SU-DHL-6 (cell line): ENCODE measurements at regions not wholly inside any gene's neighbourhood (a gene's known extent, or its start where the extent isn't known, plus 50 kb on each side); places are given as distances from the start of the nearest gene placed in this dataset.

Experiments
- H2AFZ ChIP-seq: fragments of 200-600 bp; sonication (generic); 2 replicates; pipeline ENCODE4 v1.6.1; 2014; ENCODE audit warnings: low read depth, mild to moderate bottlenecking, moderate library complexity, mixed read lengths, antibody characterized with exemption, low read length; ENCODE audit not compliant: severe bottlenecking
- H3F3A ChIP-seq: fragments of 200-600 bp; shearing (Covaris generic); 2 replicates; pipeline ENCODE4 v1.6.0; 2016; ENCODE audit warnings: antibody characterized with exemption, mild to moderate bottlenecking; ENCODE audit not compliant: insufficient read depth
- H3K27ac ChIP-seq: fragments of 200-600 bp; sonication (generic); 2 replicates; pipeline ENCODE4 v1.5.1; 2016; ENCODE audit warnings: low read depth, mild to moderate bottlenecking, low read length, moderate library complexity, mixed read lengths
- H3K27me3 ChIP-seq: fragments of 200-600 bp; sonication (generic), shearing (Covaris generic); 2 replicates; pipeline ENCODE4 v1.6.0; 2014; ENCODE audit warnings: mild to moderate bottlenecking, low read length
- H3K36me3 ChIP-seq: fragments of 200-600 bp; sonication (generic); 2 replicates; pipeline ENCODE4 v1.6.1; 2014; ENCODE audit warnings: mild to moderate bottlenecking, low read length, mixed read lengths
- H3K4me2 ChIP-seq: fragments of 300-600, 200-600 bp; shearing (Covaris generic), sonication (generic); 2 replicates; pipeline ENCODE4 v1.6.0; 2014; ENCODE audit warnings: low read length, low read depth, mild to moderate bottlenecking; ENCODE audit not compliant: poor library complexity, severe bottlenecking
- H3K4me3 ChIP-seq: fragments of 200-600 bp; sonication (generic); 2 replicates; pipeline ENCODE4 v1.5.1; 2014; ENCODE audit warnings: antibody characterized with exemption, low read length, mild to moderate bottlenecking, mixed read lengths; ENCODE audit not compliant: insufficient read depth, poor library complexity, severe bottlenecking
- H3K79me2 ChIP-seq: fragments of 200-600 bp; sonication (generic); 2 replicates; pipeline ENCODE4 v1.6.1; 2014; ENCODE audit warnings: mild to moderate bottlenecking, low read length, moderate library complexity; ENCODE audit not compliant: insufficient read depth
- H3K9ac ChIP-seq: fragments of 200-600 bp; sonication (generic); 2 replicates; pipeline ENCODE4 v1.7.0; 2014; ENCODE audit warnings: mild to moderate bottlenecking, low read length
- H3K9me2 ChIP-seq: fragments of 200-600 bp; sonication (generic); replicated peaks from 2 replicates; pipeline ENCODE4 v1.6.1; 2014; ENCODE audit warnings: low read length; ENCODE audit not compliant: insufficient read depth
- H3K9me3 ChIP-seq: fragments of 200-600 bp; sonication (generic); 2 replicates; pipeline ENCODE4 v1.6.1; 2014; ENCODE audit warnings: low read length, mixed read lengths; ENCODE audit not compliant: insufficient read depth
- H4K20me1 ChIP-seq: fragments of 200-600 bp; sonication (generic); 2 replicates; pipeline ENCODE4 v1.6.1; 2014; ENCODE audit warnings: low read depth, mild to moderate bottlenecking, antibody characterized with exemption, low read length, moderate library complexity, mixed read lengths
- EZH2phosphoT487 ChIP-seq: fragments of 200-600 bp; sonication (generic), shearing (Covaris generic); conservative IDR thresholded peaks from 2 replicates; pipeline ENCODE4 v1.6.1; 2018; ENCODE audit warnings: mild to moderate bottlenecking, antibody characterized with exemption, low read length, moderate library complexity, mixed read lengths
- TF ChIP-seq, protein P1 (sequence below): fragments of 200-600 bp; sonication (generic); IDR thresholded peaks from one replicate; pipeline ENCODE4 v1.5.1; 2017; ENCODE audit warnings: antibody characterized with exemption, mild to moderate bottlenecking, low read length, moderate library complexity; ENCODE audit not compliant: insufficient read depth, poor library complexity, severe bottlenecking

DNA sequence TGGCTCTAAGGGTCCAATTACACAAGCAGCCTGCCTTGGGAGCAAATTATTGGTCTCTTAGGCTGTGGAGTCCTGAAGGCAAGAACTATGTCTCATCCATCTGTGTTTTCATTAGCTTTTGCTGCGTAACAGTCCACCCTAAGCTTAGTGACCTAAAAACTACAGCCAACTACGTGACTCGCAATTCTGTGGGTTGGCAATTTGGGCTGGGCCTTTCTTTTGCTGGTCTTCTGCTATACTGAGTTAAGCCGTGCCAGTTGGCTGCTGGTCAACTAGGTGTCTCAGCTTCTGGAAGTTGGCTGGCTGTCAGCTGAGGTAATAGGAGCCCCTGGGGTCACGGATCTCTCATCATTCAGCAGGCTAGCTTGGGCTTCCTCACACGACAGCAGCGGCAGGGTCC lies 205.6 kb upstream of the S100G start:
- Histone ChIP-seq H3K4me3 (no peak overlapping the region), H3K36me3 (no peaks in the 10 kb centered on the region), H2AFZ (no peak overlapping the region), H3K27ac (no peak overlapping the region), H4K20me1 (no peaks in the 10 kb centered on the region), H3F3A (no peaks in the 10 kb centered on the region), H3K79me2 (no peaks in the 10 kb centered on the region), H3K4me2 (no peak overlapping the region), H3K27me3 (no peaks in the 10 kb centered on the region), H3K9ac (no peak overlapping the region), H3K9me3 (no peaks in the 10 kb centered on the region), H3K9me2 (no peaks in the 10 kb centered on the region)
- TF ChIP-seq, protein P1, sequence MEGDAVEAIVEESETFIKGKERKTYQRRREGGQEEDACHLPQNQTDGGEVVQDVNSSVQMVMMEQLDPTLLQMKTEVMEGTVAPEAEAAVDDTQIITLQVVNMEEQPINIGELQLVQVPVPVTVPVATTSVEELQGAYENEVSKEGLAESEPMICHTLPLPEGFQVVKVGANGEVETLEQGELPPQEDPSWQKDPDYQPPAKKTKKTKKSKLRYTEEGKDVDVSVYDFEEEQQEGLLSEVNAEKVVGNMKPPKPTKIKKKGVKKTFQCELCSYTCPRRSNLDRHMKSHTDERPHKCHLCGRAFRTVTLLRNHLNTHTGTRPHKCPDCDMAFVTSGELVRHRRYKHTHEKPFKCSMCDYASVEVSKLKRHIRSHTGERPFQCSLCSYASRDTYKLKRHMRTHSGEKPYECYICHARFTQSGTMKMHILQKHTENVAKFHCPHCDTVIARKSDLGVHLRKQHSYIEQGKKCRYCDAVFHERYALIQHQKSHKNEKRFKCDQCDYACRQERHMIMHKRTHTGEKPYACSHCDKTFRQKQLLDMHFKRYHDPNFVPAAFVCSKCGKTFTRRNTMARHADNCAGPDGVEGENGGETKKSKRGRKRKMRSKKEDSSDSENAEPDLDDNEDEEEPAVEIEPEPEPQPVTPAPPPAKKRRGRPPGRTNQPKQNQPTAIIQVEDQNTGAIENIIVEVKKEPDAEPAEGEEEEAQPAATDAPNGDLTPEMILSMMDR: no peak
- TF ChIP-seq EZH2phosphoT487: no peak

GRCh38 chrX:16445166-16445752 lies 204.7 kb upstream of the S100G start:
- no peak for TF ChIP-seq EZH2phosphoT487
- TF ChIP-seq, protein P1: peak; percentile 43
- no peaks in the 10 kb centered on the region for H3K36me3 ChIP-seq
- H3K9me3 ChIP-seq: no peaks in the 10 kb centered on the region
- no peak overlapping the region for H3K4me3 ChIP-seq
- no peak overlapping the region for H3K27ac ChIP-seq
- H3K9ac ChIP-seq: no peak overlapping the region
- H2AFZ ChIP-seq: peak overlapping the region; percentile 34
- H3K9me2 ChIP-seq: no peaks in the 10 kb centered on the region
- no peaks in the 10 kb centered on the region for H3K79me2 ChIP-seq
- no peaks in the 10 kb centered on the region for H4K20me1 ChIP-seq
- no peaks in the 10 kb centered on the region for H3K27me3 ChIP-seq
- H3F3A ChIP-seq: no peaks in the 10 kb centered on the region
- H3K4me2 ChIP-seq: no peak overlapping the region

DNA sequence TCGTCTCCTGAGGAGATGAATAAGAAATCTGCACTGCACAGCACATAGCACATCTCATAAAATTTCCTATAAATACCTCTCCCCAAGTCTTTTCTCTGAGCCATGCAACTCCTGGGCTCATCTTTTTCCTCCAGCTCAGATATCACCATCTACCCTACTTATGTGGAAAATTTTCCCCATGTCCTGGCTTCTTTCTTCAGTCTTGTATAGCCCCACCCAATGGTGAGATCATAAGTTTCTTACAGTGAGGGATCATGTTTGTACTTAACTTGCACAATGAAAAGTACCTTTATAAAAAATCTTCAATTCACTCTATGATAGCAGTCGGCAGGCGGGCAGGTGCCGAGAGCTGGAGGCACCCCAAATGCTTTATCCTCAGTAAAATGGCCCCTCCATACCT lies 198.6 kb upstream of the S100G start:
- Histone ChIP-seq H2AFZ (no peak overlapping the region), H3K4me3 (no peak overlapping the region), H3K36me3 (no peaks in the 10 kb centered on the region), H3K27ac (no peak overlapping the region), H3K79me2 (no peaks in the 10 kb centered on the region), H3F3A (no peaks in the 10 kb centered on the region), H3K9me3 (no peaks in the 10 kb centered on the region), H3K9me2 (no peaks in the 10 kb centered on the region), H3K9ac (no peak overlapping the region), H4K20me1 (no peaks in the 10 kb centered on the region), H3K27me3 (no peaks in the 10 kb centered on the region), H3K4me2 (no peak overlapping the region)
- TF ChIP-seq, protein P1: no peak
- TF ChIP-seq EZH2phosphoT487: no peak
